DMS 273 (cell line): ENCODE measurements at regions not wholly inside any gene's neighbourhood (a gene's known extent, or its start where the extent isn't known, plus 50 kb on each side); places are given as distances from the start of the nearest gene placed in this dataset.
A peak's percentile ranks its signal among the peaks of the same experiment; 100 is the strongest.
"Not testable (repeated sequence)": the region's sequence is repeated elsewhere in the genome, so short reads cannot be mapped to it uniquely, and the experiment has no call there.

Experiments
- DNase-seq: peaks from one replicate; lab custom pipeline; 2025; ENCODE audit not compliant: unreplicated experiment; lab: John Stamatoyannopoulos, UW

DNA sequence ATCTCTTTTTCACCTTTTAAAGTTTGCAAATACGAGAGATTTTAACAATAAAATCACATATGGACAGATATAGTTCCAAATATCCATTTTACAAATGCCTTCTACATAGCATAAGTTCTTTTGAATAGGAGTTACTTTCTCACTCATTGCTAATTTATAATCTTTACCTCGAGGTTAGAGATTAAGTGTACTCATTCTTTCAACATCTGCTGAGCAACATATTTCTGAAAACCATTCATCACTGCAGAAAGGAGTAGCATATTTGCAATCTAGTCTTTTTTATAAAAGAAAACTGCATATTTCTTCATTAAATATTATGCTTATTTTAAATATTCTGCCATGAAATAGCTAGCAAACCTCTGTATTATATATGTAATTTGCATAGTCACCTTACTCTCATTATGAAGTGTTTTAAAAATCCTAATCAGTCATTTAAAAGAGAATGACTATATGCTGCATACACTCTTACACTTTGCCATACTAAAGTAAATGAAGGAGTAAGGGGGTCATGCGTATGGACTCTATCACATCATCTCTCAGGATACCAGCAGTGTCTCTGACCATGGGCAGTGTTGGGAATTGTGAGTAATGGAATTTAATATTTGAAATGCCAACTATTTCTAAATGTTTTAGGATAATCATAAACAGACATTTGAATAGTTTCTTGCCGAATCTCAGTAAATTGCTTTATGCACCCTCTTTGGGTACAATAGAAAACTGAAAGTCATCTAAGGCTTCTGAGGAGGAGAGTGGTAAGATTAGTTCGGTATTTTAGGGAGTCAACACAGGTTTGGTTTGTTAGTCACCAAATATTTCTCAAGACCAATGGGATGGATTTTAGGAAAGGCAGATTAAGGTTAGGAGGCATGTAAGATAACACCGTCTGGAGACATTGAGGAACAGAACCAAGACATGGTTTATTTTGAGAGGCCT lies 524.8 kb upstream of the ATP2B1 start:
- no peak for DNase-seq

DNA sequence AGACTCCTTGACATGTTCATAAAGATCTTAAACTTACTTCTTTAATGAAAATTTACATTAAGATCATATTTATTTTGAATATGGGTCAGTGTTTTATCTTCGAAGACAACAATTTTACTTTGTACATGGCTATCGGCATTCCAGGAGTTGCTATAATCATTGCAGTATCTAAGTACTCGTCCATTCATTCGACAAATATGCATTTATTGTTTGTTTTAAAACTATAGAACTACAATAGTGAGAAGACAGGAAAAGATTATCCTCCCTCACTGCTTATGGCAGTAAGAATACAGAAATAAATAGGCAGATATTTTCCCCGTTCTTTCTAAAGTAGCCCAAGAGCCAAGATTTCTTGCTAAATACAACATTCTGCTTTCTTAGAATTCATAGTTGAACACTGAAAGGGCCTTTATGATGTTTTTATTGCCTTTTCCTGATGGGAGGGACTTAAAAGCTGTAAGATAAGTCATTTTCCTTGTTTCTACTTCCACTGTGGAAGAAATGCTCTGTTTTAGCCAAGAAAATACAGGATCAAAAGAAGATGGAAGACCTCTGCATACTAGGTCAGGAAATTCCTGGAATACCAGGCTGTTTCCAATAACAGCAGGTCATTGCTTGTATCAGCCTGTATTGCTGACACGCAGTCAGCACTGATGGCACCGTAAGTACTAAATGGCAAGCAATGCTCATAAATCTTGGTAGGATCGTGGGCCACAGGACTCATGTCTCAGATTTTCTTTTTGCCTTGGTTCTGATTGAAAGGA lies 521.0 kb upstream of the ATP2B1 start:
- DNase-seq = no peak

DNA sequence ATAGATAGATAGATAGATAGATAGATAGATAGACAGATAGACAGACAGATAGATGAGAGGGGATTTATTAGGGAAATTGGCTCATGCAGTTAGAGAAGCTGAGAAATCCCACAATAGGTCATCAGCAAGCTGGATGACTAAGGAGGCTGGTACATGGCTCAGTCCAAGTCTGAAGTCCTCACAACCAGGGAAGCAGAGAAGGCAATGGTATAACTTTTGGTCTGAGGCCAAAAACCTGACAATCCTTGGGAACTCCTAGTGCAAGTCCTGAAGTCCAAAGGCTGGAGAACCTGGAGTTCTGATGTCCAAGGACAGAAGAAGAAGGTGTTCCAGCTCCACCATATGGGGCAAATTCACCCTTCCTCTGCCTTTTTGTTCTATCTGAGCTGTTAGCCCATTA lies 517.6 kb upstream of the ATP2B1 start:
- DNase-seq = no peak

DNA sequence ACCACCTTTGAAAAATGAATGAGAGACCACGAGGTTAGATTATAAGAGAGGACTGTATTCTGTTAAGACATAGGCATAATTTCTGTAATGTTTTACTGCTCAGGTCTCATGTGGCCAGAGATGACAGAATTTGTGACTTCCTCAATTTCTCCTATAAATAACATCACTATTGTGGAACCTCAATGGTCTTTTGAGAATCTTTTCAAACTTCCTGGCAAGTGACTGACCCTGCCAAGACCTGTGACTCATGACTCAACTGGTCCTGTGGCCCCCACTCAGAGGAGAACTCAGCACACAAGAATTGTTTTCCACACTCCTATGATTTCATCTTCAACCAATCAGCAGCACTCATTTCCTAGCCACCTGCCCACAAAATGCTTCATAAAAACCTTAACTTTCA lies 508.2 kb upstream of the ATP2B1 start:
- no peak for DNase-seq

DNA sequence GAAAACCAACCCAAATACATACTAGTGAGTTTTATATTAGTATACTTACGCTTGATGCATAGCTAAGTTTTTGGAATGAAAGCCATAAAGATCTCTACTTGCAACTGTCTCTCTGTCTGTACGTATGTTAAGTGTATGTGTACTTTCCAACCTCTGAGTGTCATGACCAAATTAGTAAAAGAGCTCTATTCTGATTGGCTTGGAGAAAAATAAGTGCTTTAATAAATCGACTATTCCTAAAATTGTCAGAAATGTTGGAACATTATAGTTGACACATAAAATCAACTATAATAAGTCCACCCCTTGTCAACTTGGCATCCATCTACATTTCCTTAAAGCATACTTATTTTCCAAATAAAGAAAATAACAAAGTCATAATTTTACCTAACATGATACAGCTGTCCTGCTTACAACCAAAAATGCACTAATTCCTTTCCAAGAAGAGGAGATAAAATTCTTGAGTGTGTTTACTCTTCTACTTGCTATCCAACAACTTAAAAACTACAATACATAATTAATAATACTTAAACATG lies 507.4 kb upstream of the ATP2B1 start:
- no peak for DNase-seq

DNA sequence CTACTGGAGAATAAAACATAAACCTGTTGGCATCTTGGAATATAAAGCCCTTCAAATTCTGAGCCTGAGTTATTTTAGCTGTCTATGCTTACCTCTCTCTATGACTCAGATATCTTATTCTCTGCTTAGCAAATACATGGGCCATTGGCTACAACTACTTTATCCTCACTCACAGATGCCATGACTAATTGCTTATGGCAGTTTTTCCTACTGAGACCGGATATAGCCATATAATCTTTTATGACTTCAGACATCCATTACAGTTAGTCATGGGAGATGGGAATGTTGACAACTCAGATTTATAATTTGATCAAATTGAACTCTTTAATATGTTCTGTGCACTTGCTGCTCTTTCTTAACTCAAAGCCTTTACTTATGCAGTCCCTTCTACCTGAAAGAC lies 502.4 kb upstream of the ATP2B1 start:
- DNase-seq = no peak

DNA sequence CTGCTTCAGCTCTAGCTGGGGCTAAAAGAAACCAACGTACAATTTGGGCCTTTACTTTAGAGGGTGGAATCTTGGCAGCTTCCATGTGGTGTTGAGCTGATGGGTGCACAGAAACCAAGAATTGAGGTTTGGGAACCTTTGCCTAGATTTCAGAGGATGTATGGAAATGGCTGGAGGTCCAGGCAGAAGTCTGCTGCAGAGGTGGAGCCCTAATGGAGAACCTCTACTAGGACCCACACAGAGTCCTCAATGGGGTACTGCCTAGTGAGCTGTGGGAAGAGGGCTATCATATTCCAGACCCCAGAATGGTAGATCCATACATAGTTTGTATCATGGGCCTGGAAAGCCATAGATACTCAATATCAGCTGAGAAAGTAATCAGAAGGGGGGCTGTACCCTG lies 500.4 kb upstream of the ATP2B1 start:
- DNase-seq = no peak

DNA sequence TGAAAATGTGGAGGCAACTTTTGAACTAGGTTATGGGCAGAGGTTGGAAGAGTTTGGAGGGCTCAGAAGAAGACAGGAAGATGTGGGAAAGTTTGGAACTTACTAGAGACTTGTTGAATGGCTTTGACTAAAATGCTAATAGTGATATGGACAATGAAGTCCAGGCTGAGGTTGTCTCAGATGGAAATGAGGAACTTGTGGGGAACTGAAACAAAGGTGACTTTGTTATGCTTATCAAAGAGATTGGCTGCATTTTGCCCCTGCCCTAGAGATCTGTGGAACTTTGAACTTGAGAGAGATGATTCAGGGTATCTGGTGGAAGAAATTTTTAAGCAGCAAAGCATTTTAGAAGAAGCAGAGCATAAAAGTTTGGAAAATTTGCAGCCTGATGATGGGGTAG lies 499.7 kb upstream of the ATP2B1 start:
- not testable (repeated sequence) for DNase-seq

DNA sequence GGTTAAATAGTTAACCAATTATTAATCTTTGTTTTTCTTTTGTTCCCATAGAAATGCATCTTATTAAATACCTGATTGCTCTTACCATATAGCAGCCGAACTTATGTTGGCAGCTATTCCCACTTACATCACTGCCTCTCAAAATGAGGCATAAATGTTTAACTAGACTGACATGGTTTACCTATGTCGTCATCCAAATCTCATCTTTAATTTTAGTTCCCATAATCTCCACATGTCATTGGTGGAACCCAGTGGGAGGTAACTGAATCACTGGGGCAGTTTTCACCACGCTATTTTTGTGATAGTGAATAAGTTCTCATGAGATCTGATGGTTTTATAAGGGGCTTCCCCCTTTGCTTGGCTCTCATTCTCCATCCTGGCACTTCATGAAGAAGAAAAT lies 499.2 kb upstream of the ATP2B1 start:
- no peak for DNase-seq

DNA sequence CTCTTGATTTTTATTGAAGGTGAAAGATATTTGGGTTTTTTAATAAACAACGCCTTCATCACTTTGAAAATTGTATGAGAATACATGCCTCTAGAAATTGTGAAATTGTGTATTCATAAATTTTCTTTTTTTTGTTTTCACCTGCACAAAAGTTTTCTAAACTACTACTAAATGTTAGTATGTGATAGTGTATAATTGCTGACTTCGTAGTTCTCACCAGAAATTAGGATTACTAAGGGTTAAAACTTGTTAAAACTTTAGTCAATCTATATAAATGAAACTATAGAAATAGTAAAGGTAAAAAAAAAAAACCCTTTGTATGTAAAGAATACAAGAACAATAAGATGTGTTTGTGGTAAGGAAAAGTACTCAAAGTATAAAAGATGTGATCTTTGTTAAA lies 496.5 kb upstream of the ATP2B1 start:
- no peak for DNase-seq

DNA sequence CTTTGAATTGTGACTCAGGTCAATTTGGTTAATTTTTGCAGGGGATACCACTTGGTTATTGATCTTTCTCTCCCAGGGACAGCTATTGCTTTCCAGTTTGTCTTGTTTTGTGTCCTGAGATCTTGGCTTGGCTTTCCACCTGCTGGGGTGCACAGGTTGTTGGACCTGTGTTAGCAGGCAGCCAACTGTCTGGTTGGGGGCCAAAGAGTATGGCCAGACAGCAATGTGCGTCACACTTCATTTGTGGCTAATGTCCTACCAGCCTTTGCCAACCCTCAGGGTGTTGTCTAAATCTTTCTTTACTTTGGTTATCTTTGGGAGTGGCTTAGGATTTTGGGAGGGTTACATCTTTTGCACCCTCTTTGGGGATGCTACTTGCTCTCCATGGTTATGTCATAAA lies 494.9 kb upstream of the ATP2B1 start:
- DNase-seq = no peak

DNA sequence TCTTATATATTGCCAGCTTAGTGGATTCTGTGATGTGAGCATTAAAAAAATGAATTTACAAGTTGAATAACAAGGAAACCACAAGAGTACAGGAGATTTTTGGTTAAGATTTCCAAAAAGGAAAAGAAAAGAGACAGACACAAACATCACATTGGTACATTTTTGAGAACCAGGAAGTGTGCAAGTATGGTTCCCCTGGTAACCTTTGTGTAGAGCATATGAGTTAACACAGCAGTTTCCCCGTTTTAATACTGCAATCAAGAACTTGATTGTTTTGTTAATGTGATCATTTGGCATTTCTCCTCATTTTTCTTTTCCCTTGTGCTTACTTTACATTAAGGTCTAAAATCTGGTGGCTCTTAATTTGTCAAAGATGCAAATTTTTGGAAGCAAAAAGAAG lies 490.4 kb upstream of the ATP2B1 start:
- DNase-seq = no peak

DNA sequence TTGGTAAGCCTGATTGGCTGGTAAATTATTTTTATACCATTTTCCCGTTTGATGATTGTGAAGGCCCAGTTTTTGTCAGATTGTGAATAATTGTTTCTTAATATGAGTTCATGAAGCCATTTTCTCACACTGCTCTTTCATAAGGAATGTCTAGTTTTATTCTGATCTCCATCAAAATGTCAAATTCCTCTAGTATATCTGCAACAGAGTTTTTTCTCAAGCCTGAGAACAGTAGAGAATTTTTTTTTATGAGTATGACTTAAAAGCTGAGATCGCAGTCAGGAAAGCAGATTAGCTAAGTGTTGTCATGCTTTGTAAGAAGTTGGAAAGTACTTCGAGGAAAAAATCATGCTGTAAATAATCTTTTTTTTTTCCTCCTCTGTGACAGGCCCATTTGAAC lies 484.9 kb upstream of the ATP2B1 start:
- DNase-seq = no peak

DNA sequence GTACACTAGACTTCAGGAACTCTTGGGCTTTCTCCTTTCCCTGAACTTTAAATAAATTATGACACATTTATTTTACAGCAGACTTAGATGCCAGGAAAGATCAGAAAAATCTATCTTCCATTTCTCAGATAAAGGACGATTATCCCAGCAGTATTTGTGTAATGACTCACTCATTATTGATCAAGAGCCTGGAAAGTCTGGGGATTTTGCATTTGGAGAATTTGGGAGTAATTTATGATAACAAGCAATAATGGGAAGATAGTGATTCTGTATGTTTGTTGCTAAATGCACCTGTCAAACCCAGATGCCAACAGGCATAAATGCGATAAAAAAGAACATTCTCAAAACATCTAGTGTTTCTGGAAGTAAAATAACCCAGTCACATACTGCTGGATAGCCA lies 480.2 kb upstream of the ATP2B1 start:
- DNase-seq = no peak

DNA sequence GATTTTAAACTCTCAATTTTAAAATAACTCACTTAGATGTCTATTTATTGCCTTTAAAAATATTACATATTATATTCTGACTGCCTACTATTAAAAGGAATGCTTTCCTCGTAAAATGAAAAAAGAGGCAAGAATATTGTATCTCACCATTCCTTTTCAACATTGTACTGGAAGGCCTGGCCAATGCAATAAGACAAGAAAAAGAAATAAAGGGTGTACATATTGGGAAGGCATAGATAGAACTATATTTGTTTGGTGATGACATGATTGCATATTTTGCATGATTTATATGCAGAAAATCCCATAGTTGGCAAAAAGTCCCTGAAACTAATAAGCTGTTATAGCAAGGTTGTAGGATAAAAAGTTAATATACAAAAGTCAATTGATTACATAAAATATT lies 474.6 kb upstream of the ATP2B1 start:
- no peak for DNase-seq

DNA sequence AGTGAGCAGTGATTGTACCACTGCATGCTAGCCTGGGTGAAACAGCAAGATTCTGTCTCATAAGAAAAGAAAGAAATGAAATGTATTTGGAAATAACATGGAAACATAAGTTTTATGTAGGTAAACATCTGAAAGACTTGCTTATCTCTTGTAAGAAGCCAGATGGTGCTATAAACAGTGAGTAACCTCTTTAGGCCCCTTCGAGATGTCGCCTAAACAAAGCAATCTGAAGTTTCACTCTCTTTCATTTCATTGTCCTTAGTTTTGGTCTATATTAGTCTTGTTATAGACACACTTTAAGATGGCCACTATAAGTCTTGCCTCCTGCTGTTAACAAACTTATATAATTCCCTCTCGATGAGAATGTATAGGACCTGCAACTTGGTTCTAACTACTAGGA lies 472.6 kb upstream of the ATP2B1 start:
- no peak for DNase-seq

DNA sequence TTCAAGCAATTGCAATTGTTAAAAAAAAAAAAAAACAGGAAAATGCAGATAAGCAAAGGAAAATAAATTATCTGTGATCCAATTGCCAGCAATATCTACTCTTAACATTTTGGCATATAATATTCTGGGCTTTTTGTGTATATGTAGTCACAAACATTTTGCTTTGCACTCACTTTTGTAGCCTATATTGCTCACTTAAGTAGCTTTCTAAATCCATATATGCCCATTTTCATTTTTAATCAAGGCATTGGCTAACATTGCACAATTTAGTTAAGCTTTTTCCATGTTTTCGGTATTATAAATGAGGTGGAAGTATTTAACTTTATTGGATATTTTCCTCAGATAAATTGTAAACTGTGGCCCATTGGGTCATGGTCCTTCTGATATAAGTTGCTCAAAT lies 466.3 kb upstream of the ATP2B1 start:
- no peak for DNase-seq

DNA sequence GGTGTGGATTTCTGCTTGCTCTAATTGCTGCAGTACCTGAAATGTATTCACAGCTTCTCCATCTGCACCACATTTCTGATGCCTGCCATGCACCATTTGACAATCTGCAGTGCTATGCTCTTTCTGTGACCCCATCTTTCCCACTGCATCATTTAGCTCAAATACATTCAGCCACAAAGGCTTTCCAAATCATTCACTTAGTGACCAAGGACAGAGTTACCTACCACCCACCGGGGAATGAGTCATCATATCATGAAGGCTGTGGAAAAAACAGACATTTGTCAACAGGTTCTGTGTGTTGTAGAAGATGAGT lies 465.5 kb upstream of the ATP2B1 start:
- DNase-seq = peak; percentile 87

DNA sequence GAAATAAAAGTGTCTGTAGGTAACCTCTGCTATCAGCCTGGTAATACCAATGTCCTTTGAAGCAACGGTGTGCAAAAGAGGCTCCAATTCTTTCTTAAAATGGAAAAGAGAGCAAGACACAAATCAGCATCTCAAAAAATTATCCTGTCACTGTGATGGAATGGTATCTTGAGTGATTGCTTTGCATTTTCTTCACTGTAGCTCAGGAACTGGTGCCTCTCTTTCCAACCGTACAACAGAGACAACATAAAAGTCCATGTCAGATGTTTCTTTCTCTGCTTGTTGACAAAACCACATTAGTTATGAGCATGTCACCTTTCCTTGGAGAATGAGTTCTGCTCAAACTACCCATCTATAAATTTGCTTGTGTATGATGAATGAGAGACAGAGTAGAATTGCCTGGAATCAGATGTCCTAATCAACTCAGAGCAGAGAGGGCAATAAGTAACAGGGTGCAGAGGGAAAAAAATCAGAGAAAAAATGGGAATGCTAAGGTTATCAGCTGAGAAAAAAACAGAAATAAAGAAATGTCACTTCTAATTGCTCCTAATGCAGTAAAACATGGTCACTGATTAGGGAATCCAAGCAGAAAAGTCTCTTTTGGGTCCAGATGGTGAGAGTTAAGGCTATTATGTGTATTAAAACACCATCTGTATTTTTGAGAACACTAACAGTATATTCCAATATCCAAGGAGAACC lies 465.0 kb upstream of the ATP2B1 start:
- peak; percentile 24 for DNase-seq

DNA sequence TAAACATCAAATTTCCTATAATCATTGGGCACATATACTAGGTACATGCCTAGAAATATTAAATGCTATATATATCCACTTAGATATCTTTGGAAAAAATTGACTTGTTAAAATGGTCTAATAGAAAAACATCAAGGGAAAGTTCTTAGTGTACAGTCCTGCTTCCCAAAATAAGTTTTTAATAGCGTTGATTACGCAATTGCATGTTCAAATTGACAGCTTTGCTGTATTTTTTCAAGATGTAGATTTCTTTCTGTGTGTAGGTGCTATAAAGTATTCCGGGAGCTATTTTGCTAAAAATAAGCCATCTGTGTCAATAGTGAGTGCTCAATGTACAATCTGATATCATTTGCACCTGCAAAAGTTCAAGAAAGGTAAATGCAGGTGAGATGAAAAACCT lies 463.9 kb upstream of the ATP2B1 start:
- DNase-seq = no peak

DNA sequence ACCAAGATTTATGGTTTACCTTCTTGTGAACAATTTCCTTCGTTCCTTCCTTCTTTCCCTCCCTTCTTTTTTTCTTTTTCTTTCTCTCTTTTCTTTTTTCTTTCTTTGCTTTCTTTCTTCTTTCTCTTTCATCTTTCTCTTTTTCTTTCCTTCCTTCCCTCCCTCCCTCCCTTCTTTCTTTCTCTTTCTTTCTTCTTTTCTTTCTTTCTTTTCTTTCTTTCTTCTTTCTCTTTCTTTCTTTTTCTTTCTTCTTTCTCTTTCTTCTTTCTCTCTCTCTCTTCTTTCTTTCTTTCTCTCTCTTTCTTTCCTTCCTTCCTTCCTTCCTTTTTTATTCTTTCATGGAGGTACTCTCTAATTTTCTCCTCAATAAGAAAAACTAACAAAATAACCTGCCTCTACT lies 462.1 kb upstream of the ATP2B1 start:
- no peak for DNase-seq
